ENCODE measurements at regions not wholly inside any gene's neighbourhood (a gene's known extent, or its start where the extent isn't known, plus 50 kb on each side); places are given as distances from the start of the nearest gene placed in this dataset.

GRCh38 chr4:19693936-19694570, 557.7 kb upstream of the SLIT2 start:
- DNase-seq = no peak

GRCh38 chr4:19689511-19689910, 562.2 kb upstream of the SLIT2 start:
- DNase-seq = no peak

DNA sequence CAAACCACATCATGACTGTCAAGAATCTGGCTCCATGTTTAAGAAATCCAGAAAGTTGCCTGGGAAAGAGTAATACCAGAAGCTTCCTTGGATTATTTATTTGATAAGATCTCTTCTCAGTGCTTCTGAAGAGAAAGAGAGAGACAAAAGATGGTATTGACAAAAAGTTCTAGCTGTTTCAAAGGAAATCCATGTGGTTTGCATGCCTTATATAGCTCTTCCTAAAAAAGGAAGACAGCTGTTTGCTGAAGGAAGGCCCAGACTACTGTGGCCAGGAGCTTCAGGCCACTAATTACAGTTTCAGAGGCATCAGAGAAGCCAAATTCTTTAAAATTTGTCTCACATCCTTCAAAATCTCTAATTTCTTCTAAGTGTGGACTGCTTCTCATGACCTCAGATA, 565.2 kb upstream of the SLIT2 start:
- no peak for DNase-seq

GRCh38 chr4:19684084-19684483, 567.6 kb upstream of the SLIT2 start:
- no peak for DNase-seq

DNA sequence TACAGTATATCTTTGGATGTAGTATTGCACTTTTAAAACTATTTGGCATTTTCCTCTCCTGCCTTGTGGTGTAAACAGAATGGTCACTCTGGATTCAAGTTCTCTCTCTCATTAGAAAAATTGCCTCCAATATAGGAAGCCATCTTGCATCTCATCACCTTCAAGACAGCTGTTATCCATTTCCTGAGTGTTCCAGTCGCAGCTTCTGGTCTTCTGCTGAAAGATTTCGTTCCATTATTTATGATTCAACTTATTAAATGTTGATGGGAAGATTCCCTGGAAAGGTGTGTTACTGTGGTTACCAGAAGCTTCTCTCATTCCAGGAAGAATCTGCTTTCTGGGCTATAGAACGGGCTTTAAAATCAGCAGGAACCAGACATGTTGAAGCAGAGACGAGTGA, 568.3 kb upstream of the SLIT2 start:
- DNase-seq = no peak

DNA sequence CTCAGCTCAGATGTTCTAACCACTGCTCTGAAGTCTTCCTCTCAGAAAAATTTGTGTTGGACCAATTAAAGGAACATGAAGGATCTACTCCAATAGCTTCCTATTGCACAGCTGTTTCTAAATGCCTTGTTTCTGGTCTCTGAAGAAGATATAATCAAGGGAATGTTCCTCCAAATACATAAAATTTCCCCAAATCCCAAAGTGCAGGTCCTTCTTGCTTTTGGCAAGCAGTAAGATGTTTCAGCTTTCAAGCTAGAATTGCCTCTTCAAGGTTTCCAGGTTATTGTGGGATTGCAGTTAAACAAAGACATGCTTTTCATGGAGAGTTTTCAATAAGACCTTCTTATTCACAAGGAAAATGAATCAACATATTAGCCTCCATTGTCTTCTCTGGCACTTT, 574.5 kb upstream of the SLIT2 start:
- no peak for DNase-seq

GRCh38 chr4:19675172-19675811, 576.4 kb upstream of the SLIT2 start:
- no peak for DNase-seq

GRCh38 chr4:19659101-19659500, 592.6 kb upstream of the SLIT2 start:
- no peak for DNase-seq

- no peak for DNase-seq
Observed at GRCh38 chr4:19657856-19658255, 593.8 kb upstream of the SLIT2 start.

DNA sequence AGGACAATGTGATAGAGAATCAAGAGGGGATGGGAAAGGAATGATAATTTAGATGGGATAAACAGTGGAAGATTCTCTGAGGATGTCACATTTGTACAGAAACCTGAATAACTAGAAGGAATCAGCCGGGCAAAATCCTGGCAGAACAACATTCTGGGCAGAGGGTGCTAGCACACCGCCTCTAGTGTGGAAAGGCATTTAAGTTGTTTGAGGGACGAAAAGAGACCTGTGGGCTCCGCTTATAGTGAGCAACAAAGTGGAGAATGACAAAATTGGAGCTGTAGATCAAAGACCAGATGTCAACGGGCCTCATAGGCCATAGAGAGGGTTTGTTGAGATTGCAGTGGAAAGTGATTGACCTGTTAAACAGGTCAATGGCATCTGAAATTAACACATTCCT, 596.0 kb upstream of the SLIT2 start:
- no peak for DNase-seq

DNA sequence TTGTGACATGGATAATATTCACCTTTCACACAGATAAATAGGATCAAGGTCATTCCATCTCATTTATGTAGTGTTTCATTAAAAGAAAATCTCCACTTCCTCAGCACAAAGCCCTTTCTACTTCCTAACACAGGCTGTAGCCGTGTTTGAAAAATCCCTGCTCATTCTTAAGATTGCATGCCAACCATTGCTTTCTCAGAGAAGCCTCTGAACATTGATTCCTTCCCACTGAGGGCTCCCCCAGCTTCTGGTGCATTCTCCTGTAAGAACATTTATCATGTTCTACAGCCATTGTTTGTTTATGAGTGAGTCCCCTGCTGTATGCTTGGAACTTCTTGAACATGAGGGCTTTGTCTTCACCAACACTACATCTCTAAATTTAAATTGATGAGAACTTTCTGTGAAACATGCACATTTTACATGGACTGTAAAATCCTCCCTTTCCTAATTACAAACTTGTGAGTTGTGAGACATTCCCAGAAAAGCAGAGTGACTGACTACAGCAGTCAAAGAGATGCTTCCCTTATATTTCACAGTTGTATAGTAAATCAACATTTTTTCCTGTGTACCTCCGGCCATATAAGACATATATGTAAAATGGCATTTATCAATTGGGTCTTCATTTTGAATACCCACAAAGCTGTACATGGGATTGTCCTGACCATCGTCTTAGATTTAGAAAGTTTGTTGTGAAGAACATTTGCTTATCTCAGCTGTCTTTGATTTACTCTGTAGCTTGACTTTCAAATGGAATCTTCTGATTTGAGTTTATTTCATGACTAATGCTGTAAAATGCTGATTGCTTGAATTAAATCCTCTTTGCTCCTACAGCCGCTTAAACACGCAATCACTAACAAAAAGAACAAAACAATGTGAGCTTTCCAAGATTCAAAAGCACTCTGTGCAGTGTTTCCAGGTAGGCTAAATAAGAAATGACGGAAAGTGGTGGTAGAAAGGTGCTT, 600.5 kb upstream of the SLIT2 start:
- no peak for DNase-seq

- no peak for DNase-seq
Observed at GRCh38 chr4:19645589-19645988, 606.1 kb upstream of the SLIT2 start.

DNA sequence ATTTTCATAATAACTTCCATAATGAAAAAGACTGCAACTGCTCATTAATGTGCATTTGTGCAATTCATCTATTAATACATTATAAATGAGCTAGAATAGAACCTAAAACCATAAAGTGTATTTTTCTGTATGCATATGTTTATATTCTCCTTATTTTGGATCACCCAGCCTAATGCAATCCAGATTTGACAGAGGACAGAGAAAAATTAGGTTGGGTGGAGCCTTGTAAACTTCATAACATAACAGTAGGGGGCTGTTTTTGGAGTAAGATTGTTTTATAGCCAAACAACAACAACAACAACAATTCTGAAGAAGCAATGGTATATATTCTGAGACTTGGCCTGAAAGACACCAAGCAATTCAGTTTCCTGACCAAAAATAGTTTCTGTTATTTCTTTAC, 615.3 kb upstream of the SLIT2 start:
- no peak for DNase-seq

- no peak for DNase-seq
Observed at GRCh38 chr4:19631814-19632213, 619.9 kb upstream of the SLIT2 start.

- DNase-seq = no peak
Observed at GRCh38 chr4:19623866-19624265, 627.8 kb upstream of the SLIT2 start.

GRCh38 chr4:19615086-19615689, 636.5 kb upstream of the SLIT2 start:
- DNase-seq = no peak

GRCh38 chr4:19614171-19614570, 637.5 kb upstream of the SLIT2 start:
- DNase-seq = no peak

DNA sequence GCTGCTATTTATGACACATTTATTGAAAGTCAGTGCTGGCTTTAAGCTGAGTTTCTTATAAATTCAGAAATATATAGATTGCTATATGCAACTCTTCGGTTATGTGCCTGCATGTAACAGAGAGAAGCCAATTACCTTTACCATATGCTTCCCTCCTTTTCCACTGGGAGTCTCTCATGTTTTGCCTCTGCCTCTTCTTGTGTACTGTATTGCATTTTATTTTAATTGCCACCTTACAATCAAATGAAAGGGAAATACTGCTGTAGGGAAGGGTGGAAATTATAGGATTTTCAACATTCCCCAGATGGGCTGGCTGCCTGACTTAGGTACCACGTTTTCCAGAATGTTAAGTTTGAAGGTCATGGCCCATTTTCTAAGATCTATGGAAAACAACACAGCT, 655.4 kb upstream of the SLIT2 start:
- no peak for DNase-seq

- no peak for DNase-seq
Observed at GRCh38 chr4:19592391-19592790, 659.3 kb upstream of the SLIT2 start.

DNA sequence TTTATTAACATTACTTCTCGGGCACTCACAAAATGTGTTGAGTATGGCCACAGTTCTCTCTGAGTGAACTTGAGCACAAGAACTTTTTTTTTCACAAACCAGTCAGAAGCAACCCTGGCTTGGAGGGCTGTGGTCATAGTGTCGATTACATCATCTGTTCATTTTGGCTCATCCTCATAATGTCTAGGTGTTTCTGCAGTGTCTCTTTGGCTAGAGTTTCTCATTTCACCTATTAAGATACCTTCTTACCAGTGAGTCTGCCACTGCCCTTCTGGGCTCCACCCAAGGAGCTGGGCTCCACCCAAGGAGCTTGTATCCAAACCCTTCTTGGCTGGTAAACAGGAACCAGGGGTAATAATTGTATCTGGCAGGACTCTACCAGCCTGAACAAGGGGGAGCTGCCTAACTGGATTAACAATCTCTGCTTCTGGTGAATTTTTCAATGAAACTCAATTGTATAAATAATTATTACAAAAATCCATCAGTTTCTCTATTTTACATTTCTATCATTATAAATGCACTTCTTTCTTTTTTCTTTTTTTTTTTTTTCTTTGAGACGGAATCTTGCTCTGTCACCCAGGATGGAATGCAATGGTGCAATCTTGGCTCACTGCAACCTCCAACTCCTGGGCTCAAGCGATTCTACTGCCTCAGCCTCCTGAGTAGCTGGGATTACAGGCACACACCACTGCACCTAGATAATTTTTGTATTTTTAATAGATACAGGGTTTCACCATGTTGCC, 667.7 kb upstream of the SLIT2 start:
- no peak for DNase-seq

GRCh38 chr4:19580095-19580494, 671.6 kb upstream of the SLIT2 start:
- no peak for DNase-seq

GRCh38 chr4:19579608-19580007, 672.1 kb upstream of the SLIT2 start:
- no peak for DNase-seq

- DNase-seq = no peak
Observed at GRCh38 chr4:19577097-19577496, 674.6 kb upstream of the SLIT2 start.
